HUDEP-2 (cell line): ENCODE measurements at regions not wholly inside any gene's neighbourhood (a gene's known extent, or its start where the extent isn't known, plus 50 kb on each side); places are given as distances from the start of the nearest gene placed in this dataset.
"Not testable (repeated sequence)": the region's sequence is repeated elsewhere in the genome, so short reads cannot be mapped to it uniquely, and the experiment has no call there.

ENCODE experiments used
- DNase-seq, 76 experiments: peaks; one replicate each; lab custom pipeline; 2025; ENCODE audit not compliant: unreplicated experiment in 76 of 76; lab: John Stamatoyannopoulos, UW

DNA sequence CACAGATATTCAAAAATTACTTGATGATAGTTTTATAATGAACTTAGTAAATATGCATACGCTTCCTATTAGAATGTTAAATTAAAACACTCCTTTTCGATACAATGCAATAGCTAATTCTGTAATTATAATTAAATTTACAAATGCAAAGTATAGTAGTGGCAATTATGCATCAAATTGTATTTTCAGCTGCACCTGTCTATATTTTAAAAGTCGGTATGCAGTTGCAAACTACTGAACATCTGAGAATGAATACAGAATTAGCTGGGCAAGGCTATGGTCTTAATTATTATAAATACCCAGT lies 110.4 kb upstream of the ARHGAP42 start:
- DNase-seq = no peak

DNA sequence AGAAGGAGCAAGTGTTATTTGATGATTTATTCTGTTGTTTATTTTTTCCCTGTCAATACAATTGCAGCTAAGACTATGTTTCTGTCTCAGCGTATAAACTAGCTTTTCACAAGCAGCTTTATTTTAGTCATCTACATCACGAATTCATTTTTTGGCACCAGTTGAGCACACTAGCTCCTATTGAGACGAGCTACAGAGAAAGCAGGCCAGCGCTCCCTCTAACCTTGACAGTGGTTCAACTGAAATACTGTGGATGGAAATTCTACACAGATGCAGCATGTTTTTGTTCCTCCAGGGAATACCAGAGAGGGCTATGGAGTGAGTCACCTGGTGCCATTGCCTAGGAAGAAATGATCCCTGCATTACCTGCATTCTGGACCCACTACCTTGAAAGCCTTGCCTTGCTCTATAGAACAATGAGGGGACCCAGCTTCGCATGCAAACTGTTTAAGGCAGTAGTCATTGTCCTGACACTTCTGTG lies 108.2 kb upstream of the ARHGAP42 start:
- no peak for DNase-seq

DNA sequence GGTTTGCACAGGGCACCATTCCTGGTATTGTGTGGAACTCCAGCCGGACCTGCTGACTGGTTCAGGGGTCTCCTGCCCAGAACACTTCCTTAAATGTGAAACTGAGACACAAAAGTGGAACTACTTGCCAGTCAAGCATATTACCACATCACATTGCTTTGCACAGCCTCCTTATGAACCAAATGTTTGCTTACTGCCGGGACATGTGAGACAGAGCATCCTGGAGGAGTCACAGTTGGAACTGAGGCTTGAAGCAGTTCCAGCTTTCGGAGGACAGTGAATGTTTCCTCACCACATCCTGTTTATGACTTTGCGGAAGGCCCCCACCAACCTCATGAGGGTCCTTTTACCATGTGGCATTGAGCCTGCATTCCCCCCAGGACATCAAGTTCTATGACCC lies 105.8 kb upstream of the ARHGAP42 start:
- DNase-seq = no peak

DNA sequence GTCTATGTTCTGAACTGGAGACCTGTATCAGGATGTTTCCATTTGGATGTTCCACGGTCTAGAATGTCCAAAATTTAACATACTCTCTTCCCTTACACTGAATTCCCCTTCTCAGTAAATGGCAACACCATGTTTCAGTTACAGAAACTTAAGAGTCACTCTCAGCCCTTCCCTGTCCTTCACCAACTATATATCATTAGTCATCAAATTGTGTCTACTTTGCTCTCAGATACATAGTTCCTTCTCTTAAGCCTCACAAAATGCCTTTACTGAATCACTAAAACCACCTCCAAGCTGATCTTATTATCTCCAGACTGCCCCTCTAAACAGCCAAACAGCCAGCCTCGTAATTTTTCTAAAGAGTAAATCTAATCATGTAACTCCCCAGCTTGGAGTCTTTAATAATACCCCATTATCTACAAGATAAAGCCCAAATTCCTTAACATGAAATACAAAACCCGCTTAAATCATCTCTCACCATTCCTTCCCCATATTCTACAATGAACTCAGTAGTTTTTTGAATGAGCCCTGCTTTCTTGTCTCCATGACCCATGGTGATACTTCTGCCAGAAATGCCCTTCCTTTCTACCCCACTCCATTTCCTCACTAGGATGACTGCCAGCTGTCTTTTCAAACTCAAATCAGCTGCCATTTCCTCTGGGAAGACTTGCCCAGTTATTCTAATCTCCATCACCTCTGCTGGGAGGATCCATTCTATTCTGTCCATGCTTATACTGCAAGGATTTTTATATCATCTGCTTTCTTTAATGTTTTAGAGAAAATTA lies 102.7 kb upstream of the ARHGAP42 start:
- peak in 2 of 76 experiments; percentile 5 to 15 for DNase-seq

DNA sequence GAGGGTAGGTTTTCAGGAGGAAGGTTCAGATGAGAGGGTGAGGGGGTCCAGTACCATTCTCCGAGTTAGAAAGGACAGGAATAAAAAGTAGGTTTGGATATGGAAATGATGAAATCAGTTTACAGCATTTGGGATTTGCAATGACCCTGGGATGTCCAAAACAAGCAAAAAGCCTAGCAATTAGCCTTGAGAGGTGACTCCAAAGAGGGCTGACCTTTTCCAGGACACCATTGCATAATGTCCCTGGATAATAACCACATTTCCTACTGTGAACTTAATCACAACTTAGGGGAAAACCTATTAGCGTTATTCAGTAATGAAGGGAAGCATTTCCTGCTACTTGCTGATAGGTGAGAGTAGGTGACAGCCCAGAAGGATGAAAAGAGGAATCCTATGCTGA lies 101.4 kb upstream of the ARHGAP42 start:
- DNase-seq = no peak

DNA sequence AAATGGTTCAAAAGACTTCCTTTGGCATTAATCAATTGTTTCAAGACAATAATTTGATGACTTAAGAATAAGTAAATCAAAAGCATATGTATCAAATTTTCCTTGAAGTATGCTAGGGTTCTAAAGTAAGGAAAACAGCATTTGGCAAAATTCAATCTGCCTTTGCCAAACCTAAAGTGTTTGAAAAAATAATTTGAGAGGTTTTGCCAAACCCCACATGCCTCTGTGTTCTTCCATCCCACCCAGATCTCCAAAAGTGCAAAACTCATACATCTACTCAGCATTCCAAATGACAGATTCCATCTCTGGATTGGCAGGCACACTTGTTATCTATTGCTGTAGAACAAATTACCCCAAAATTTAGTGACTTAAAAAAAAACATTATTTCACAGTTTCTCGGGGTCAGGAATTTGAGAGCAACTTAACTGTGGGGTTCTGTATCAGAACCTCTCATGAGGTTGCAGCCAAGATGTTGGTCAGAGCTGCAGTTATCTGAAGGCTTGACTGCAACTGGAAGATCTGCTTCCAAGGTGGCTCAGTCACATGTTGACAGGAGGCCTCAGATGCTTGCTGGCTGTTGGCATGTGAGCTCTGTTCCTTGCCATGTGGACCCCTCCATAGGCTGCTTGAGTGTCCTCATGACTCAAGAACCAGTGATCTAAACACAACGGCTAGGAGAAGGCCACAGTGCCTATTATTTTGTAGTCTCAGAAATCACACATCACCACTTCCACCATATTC lies 100.6 kb upstream of the ARHGAP42 start:
- no peak for DNase-seq

DNA sequence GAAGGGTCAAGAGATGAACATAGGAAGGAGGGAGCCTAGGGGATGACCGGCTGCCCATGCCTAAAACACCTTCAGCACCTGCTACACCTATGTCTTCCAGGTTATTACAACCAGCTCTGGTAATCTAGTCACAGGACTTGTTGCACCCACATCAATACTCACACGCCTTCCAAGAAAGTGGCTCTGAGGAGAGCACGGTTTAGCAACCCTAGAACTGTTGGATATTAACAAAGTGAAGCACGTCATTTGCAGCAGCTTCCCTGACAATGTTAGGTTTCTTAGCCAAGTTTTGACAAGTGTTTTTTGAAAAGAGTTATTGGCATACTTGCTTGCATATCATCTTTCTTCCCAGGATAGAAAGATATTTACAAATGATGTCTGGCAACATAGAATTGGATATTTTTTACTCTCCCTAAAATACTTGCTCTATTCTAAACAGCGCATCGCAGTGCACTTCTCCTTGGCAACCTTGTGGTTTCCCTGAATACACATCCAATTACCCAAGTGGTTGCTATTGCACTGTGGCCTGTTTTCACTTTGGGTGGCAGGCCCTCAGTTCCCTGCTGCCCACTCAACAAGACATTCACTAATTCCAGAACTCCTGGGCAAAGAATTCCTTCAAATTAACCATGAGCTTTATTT lies 94.3 kb upstream of the ARHGAP42 start:
- DNase-seq = no peak

DNA sequence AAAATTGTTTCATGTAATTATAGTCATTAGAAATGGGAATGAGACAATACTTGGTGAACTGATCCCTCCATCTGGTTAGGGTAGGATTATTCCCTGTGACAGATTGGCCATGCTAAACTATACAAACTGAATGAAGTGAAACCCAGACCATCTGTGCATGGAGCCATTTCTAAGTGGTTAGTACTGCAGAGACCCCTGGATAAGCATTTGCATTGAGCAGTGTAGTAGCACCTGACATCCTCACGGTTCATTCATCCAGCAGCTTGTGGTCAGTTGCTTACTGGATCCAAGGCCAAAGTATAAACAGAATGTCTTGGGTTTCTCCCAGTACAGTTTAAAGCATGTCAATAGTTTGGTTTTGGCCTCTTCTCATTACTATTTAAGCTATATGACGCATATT lies 93.8 kb upstream of the ARHGAP42 start:
- no peak for DNase-seq

DNA sequence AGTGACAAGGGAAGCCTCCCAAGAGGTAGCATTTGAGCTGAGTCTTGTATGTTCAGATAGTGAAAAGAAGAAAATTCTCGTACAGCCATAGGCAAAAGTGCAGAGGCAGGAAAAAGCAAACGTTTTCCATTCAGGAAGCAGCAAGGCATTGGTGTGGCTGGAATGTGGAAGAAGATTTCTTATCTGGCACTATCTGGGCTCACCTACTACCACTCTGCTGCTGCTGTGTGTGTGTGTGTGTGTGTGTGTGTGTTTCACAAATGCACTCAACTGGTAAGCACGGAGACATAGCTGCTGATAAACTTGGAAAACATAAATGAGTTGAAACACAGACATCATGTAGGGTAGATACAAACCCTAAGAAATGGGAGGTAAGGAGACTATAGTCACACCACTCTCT lies 92.8 kb upstream of the ARHGAP42 start:
- DNase-seq = no peak

DNA sequence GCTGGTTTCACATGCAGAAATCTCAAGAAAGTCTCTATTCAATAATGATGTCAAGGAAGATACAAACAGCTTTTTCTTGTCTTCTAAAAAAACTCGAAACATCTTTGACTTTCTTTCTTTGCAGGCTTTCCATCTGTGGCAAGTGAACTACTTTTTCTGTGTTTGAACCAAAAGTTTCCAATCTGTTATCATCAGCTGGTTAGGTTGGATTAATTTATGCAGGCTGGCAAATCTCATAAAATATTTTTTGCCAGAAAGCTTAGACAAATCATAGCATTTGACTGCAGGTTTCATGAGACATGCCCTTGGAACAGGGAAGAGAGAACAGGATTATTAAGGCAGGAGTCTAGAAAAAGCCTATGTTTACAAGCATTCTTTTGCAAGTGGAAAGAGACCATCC lies 86.1 kb upstream of the ARHGAP42 start:
- DNase-seq = no peak

DNA sequence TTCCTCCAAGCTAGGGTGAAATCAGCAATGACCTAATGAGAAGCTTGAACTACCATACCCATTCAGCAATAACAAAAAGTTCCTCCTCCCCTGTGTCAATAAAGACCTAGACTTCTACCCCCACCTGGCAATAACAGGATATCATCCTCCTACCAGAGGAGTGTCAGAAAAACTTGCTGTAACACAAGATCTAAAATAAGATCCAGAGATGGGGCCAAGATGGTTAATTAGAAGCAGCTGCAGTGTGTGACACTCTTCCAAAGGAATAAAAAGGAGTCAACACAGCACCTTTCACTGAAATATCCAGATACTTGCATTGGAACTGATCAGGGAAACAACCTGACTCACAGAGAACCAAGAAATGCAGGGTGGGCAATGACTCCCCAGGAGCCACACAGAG lies 84.4 kb upstream of the ARHGAP42 start:
- DNase-seq = no peak

DNA sequence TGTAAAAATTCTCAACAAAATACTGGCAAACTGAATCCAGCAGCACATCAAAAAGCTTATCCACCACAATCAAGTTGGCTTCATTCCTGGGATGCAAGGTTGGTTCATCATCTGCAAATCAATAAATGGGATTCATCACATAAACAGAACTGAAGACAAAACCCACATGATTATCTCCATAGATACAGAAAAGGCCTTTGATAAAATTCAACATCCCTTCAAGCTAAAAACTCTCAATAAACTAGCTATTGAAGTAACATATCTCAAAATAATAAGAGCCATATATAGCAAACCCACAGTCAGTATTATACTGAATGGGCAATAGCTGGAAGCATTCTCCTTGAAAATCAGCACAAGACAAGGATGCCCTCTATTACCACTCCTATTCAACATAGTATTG lies 79.3 kb upstream of the ARHGAP42 start:
- not testable (repeated sequence) for DNase-seq

DNA sequence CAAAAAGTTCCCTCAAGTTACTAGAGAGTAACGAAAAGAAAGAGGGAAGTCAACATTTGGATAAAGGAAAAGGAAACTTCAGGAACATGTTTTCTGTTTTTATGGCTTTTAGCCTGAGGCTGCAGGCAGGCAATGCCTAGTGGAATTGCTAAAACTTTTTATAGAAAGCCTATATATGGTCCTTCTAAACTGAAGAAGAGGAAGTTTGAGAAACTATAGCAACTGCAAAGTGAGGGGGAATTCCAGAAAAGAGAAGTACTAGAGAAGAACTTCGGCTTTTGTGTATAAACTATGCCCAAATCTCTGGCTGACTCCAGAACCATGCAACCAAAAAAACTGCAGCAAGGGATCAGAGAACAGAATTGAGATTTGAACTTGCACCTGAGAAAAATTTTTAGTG lies 74.3 kb upstream of the ARHGAP42 start:
- no peak for DNase-seq

DNA sequence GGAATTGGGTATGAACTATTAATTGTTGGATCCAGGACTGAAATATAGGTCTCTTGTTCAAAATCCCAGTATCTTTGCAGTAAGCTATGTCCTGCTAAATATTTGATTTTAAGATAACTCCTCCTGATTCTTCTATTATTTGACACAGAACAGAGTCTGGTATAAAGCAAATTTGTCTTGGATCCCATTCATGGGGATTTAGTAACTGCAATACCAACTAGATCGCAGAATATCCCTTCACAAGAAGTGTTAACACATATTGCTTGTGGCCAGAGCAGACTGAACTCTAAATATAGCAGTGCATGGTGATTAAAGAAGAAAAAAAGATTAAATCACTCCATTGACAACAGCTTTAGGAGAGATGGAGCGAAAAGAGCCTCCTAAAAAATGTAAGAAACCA lies 68.2 kb upstream of the ARHGAP42 start:
- DNase-seq = no peak

DNA sequence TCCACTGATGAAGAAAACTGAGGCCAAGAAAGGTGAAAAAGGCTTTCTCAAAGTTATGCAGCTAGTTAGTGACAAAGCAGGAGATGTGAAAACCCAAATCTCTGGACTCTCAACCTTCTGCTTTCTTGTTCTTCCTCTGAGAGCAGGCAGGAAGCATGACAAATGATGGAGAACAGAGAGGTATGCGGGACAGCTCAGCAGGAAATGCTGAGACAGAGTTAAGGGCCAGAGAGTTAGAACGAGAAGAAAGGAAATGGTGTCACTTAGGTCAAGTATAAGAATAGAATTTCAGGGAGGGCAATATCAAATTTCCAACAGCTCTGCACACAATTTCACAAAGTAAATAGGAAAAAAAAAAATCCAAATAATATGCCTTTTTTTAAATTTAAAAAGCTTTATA lies 67.6 kb upstream of the ARHGAP42 start:
- no peak for DNase-seq

DNA sequence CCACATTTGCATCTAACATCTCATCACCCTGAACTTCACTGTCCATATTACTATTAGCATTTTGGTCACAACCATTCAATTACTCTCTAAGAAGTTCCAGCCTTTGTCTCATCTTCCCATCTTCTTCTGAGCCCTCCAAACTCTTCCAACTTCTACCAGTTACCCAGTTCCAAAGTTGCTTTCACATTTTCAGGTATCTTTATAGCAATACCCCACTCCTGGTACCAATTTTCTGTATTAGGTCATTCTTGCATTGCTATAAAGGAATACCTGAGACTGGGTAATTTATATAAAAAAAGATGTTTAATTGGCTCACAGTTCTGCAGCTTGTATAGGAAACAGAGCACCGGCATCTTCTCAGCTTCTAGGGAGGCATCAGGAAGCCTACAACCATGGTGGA lies 64.7 kb upstream of the ARHGAP42 start:
- DNase-seq = no peak

DNA sequence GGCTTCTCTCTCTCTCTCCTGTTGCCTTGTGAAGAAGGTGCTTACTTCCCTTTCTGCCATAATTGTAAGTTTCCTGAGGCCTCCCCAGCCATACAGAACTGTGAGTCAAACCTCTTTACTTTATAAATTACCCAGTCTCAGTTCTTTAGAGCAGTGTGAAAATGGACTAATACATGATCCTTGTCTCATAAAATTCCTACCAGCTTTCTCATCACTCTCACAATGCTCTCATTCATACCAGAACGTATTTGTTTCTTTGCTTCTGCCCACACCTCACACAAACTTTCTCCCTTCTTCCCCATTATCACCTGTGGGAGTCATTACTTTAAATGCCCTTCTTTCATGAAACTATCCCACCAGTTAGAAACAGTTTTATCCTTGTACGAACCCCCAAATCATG lies 62.7 kb upstream of the ARHGAP42 start:
- no peak for DNase-seq

DNA sequence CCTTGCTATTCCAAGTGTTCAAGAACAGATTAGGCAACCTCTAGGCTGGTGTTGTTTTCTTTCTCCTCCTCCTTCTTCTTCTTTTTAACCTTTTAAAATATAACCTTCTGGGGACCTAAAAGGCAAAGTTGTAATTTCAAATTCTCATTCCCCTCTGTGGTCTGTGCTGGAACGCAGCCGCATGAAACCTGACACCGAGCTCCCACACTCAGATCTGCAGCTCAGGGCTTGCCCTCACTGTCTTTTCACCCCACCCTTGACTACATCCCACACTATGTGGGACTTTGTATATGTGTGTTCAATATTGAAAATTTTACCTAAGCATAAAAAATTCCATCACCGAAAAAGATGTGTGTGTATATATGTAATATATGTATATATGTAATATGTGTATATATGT lies 62.0 kb upstream of the ARHGAP42 start:
- DNase-seq = no peak

DNA sequence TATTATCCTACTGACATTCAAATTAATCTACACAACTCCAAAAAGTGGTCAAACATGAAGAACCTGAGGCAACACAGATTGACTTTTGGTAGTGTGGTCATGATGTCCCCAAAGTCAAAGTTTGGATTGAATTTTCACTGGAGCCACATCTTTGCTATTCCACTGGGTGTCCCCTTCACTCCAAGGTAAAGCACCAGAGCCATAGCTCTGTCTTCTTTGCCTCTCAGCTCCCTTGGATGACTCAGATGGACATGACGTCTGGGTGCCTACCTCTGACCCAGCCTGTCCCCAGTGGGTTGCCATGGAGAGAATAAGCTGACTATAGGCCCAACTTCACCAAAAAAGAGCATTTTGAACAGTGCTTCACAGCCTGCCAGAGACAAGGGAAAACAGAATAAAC lies 57.4 kb upstream of the ARHGAP42 start:
- DNase-seq = no peak

DNA sequence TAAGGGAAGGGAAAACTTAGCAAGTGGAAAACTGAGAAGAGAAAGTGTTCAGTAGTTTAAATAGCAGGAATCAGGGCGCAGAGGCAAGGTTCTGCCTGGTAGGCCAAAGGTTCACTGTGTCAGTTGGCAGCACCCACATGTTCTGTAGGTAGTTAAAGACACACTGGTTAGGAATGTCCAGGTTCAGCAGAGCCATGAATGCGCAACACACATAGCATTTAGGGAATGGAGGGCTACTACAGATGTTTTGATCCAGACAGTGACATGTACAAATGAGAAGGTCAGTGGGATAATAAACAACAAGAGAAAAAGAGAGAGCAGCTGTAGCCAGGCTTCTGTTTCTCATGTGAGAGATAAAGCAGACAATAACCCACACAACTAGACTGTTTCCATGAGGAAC lies 56.2 kb upstream of the ARHGAP42 start:
- DNase-seq = no peak

DNA sequence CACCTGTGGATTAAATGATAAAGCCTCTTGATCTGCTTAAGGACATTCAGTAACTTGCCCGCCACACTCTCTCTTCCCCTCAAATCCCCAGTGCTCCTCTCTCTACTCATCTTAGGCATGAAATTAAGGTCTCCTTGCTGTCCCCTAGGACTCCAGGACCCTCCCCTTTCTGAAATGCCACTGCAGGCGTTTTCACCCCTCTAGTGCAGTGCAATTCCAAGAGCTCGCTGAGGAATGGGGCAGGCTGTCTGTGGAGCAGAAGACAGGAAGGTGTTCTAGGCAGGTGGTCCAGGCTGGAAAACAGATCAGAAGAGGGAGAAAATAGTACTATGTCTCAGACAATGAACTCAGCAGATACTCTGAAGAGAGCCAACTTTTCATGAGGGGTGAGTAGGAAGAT lies 55.8 kb upstream of the ARHGAP42 start:
- DNase-seq = no peak

DNA sequence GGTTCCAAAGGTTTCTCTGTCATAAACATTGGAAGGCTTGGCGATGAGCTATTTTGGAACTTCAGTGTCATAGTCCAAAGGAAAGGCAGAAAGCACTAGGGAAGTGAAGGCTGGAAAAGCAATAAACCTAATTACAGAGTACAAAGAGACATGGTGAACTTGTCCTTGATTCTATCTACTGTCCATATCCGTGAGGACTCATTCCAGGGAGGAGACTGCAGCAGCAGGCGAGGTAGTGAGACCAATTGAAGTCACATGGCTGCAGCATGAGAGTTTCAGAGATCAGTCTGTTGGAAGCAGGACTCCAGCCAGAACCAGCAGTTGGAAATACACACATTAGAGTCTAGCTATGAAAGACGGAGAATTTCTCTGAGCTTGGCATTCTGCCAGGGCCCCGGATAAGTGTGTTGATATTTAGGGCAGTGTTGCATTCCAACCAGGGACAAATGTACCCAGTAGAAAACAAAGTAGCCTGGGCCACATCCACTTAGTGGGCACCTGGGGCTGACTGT lies 54.1 kb upstream of the ARHGAP42 start:
- DNase-seq = no peak
